ENCODE measurements at regions not wholly inside any gene's neighbourhood (a gene's known extent, or its start where the extent isn't known, plus 50 kb on each side); places are given as distances from the start of the nearest gene placed in this dataset.

- no peak overlapping the region for H3K4me3 ChIP-seq
- in situ Hi-C loops (cut with MboI) = no loop called here
- H3K4me1 ChIP-seq (ENCODE audit: insufficient read depth) = 0 out of 2 replicates have a peak, but pooled peaks cover 5% of the 10 kb centered on the region
- no peak for DNase-seq
- H3K27me3 ChIP-seq (replicated peaks; ENCODE audit: insufficient read depth) = no peaks in the 10 kb centered on the region
- no peak overlapping the region for H3K9ac ChIP-seq
- no peaks in the 10 kb centered on the region for H3K36me3 ChIP-seq (ENCODE audit: low read depth)
- H3K27ac ChIP-seq = no peak overlapping the region
- peaks cover 18% of the 10 kb centered on the region for H3K79me2 ChIP-seq (ENCODE audit: insufficient read depth)
- H3K9me3 ChIP-seq (ENCODE audit: low read depth) = no peaks in the 10 kb centered on the region
- H2AFZ ChIP-seq = no peak overlapping the region
- no peaks in the 10 kb centered on the region for H4K20me1 ChIP-seq (ENCODE audit: insufficient read depth)
- 75 to 95% methylated on average over 6 of the region's 6 CpGs for WGBS, 2 experiments (ENCODE audit: low coverage in 1 of 2, low lambda C conversion rate in 2 of 2, missing lambda C conversion rate in 2 of 2)
- no peak overlapping the region for H3K4me2 ChIP-seq (ENCODE audit: unreplicated experiment)
- TF ChIP-seq EZH2phosphoT487 (IDR thresholded peaks at IDR 0.05; ENCODE audit: insufficient read depth, low read depth) (no peak), EZH2 (IDR thresholded peaks at IDR 0.05; ENCODE audit: insufficient read depth, poor library complexity, severe bottlenecking) (no peak)
- H3K9me2 ChIP-seq (ENCODE audit: insufficient read depth) = no peaks in the 10 kb centered on the region
- H3F3A ChIP-seq (ENCODE audit: insufficient read depth) = no peaks in the 10 kb centered on the region
Observed at GRCh38 chr12:124482567-124482893, 84.9 kb downstream of the NCOR2 start.

- in situ Hi-C loops (cut with MboI) = no loop called here
- WGBS, 2 experiments (ENCODE audit: low coverage in 1 of 2, low lambda C conversion rate in 2 of 2, missing lambda C conversion rate in 2 of 2) = 92 to 93% methylated on average over 13 to 17 of the region's 19 CpGs
- no peaks in the 10 kb centered on the region; the same call in 1 of the 2 replicates for H3K36me3 ChIP-seq (ENCODE audit: low read depth)
- no peaks in the 10 kb centered on the region for H3F3A ChIP-seq (ENCODE audit: insufficient read depth)
- H3K4me3 ChIP-seq = no peak overlapping the region
- no peak overlapping the region for H2AFZ ChIP-seq
- no peaks in the 10 kb centered on the region for H3K9me2 ChIP-seq (ENCODE audit: insufficient read depth)
- no peak overlapping the region for H3K27ac ChIP-seq
- H3K4me1 ChIP-seq (ENCODE audit: insufficient read depth) = 0 out of 2 replicates have a peak, but pooled peaks cover 5% of the 10 kb centered on the region
- no peak overlapping the region for H3K9ac ChIP-seq
- DNase-seq = no peak
- H3K27me3 ChIP-seq (replicated peaks; ENCODE audit: insufficient read depth) = no peaks in the 10 kb centered on the region
- no peaks in the 10 kb centered on the region for H3K9me3 ChIP-seq (ENCODE audit: low read depth)
- no peak overlapping the region for H3K4me2 ChIP-seq (ENCODE audit: unreplicated experiment)
- H3K79me2 ChIP-seq (ENCODE audit: insufficient read depth) = peaks cover 12% of the 10 kb centered on the region; the same call in 1 of the 2 replicates
- TF ChIP-seq EZH2 (IDR thresholded peaks at IDR 0.05; ENCODE audit: insufficient read depth, poor library complexity, severe bottlenecking) = no peak
- TF ChIP-seq EZH2phosphoT487 (IDR thresholded peaks at IDR 0.05; ENCODE audit: insufficient read depth, low read depth) = no peak
- no peaks in the 10 kb centered on the region for H4K20me1 ChIP-seq (ENCODE audit: insufficient read depth)
Observed at GRCh38 chr12:124481772-124482566, 85.4 kb downstream of the NCOR2 start.

GRCh38 chr12:124481257-124481750 lies 86.1 kb downstream of the NCOR2 start:
- no peaks in the 10 kb centered on the region for H3F3A ChIP-seq (ENCODE audit: insufficient read depth)
- no peak for DNase-seq
- no peak overlapping the region for H2AFZ ChIP-seq
- no peak overlapping the region for H3K27ac ChIP-seq
- H3K9ac ChIP-seq = no peak overlapping the region
- 0 out of 2 replicates have a peak, but pooled peaks cover 5% of the 10 kb centered on the region for H3K4me1 ChIP-seq (ENCODE audit: insufficient read depth)
- H4K20me1 ChIP-seq (ENCODE audit: insufficient read depth) = no peaks in the 10 kb centered on the region
- no peaks in the 10 kb centered on the region for H3K9me3 ChIP-seq (ENCODE audit: low read depth)
- H3K9me2 ChIP-seq (ENCODE audit: insufficient read depth) = no peaks in the 10 kb centered on the region
- H3K36me3 ChIP-seq (ENCODE audit: low read depth) = peaks cover 1% of the 10 kb centered on the region; the same call in 1 of the 2 replicates
- no peak overlapping the region for H3K4me3 ChIP-seq
- 85 to 93% methylated on average over 11 to 17 of the region's 17 CpGs for WGBS, 2 experiments (ENCODE audit: low coverage in 1 of 2, low lambda C conversion rate in 2 of 2, missing lambda C conversion rate in 2 of 2)
- TF ChIP-seq EZH2 (IDR thresholded peaks at IDR 0.05; ENCODE audit: insufficient read depth, poor library complexity, severe bottlenecking) = no peak
- no peak for TF ChIP-seq EZH2phosphoT487 (IDR thresholded peaks at IDR 0.05; ENCODE audit: insufficient read depth, low read depth)
- no peaks in the 10 kb centered on the region for H3K27me3 ChIP-seq (replicated peaks; ENCODE audit: insufficient read depth)
- H3K4me2 ChIP-seq (ENCODE audit: unreplicated experiment) = no peak overlapping the region
- H3K79me2 ChIP-seq (ENCODE audit: insufficient read depth) = peaks cover 8% of the 10 kb centered on the region; the same call in 1 of the 2 replicates
- in situ Hi-C loops (cut with MboI) = no loop called here

GRCh38 chr12:124480469-124481256 lies 86.7 kb downstream of the NCOR2 start:
- no peak overlapping the region for H3K4me2 ChIP-seq (ENCODE audit: unreplicated experiment)
- H3K36me3 ChIP-seq (ENCODE audit: low read depth) = peaks cover 3% of the 10 kb centered on the region; the same call in 1 of the 2 replicates
- H3K79me2 ChIP-seq (ENCODE audit: insufficient read depth) = peaks cover 8% of the 10 kb centered on the region; the same call in 1 of the 2 replicates
- no peaks in the 10 kb centered on the region for H3K9me3 ChIP-seq (ENCODE audit: low read depth)
- 0 out of 2 replicates have a peak, but pooled peaks cover 5% of the 10 kb centered on the region for H3K4me1 ChIP-seq (ENCODE audit: insufficient read depth)
- H3K4me3 ChIP-seq = no peak overlapping the region
- TF ChIP-seq EZH2phosphoT487 (IDR thresholded peaks at IDR 0.05; ENCODE audit: insufficient read depth, low read depth) (no peak), EZH2 (IDR thresholded peaks at IDR 0.05; ENCODE audit: insufficient read depth, poor library complexity, severe bottlenecking) (no peak)
- in situ Hi-C loops (cut with MboI) = no loop called here
- H3K27me3 ChIP-seq (replicated peaks; ENCODE audit: insufficient read depth) = no peaks in the 10 kb centered on the region
- DNase-seq = peak; percentile 35
- H3K9ac ChIP-seq = no peak overlapping the region
- 49 to 59% methylated on average over 10 to 15 of the region's 15 CpGs for WGBS, 2 experiments (ENCODE audit: low coverage in 1 of 2, low lambda C conversion rate in 2 of 2, missing lambda C conversion rate in 2 of 2)
- H3K9me2 ChIP-seq (ENCODE audit: insufficient read depth) = no peaks in the 10 kb centered on the region
- no peaks in the 10 kb centered on the region for H4K20me1 ChIP-seq (ENCODE audit: insufficient read depth)
- H3K27ac ChIP-seq = no peak overlapping the region
- H3F3A ChIP-seq (ENCODE audit: insufficient read depth) = no peaks in the 10 kb centered on the region
- H2AFZ ChIP-seq = no peak overlapping the region

All from GM23248 (cell line).